ENCODE measurements at regions not wholly inside any gene's neighbourhood (a gene's known extent, or its start where the extent isn't known, plus 50 kb on each side); places are given as distances from the start of the nearest gene placed in this dataset.
A peak's percentile ranks its signal among the peaks of the same experiment; 100 is the strongest.

- TF ChIP-seq ZNF331 (CRISPR knock-in tag; IDR thresholded peaks at IDR 0.05) (0 out of 2 replicates have a peak, but pooled peaks have one; percentile 11), EP300 (IDR thresholded peaks at IDR 0.05; ENCODE audit: low read depth in 2 of 2, low read length in 2 of 2) (peak in 1 of 2 experiments; percentile 20; a peak in 1 of 4 replicates), EP300 (CRISPR knock-in tag; IDR thresholded peaks at IDR 0.05; ENCODE audit: borderline replicate concordance) (no peak), SIX1 (CRISPR knock-in tag; IDR thresholded peaks at IDR 0.05; ENCODE audit: borderline replicate concordance) (peak; percentile 36; the same call in 1 of the 2 replicates), ZNF431 (CRISPR knock-in tag; IDR thresholded peaks at IDR 0.05; ENCODE audit: borderline replicate concordance, low read depth) (no peak), NCOA2 (CRISPR knock-in tag; IDR thresholded peaks at IDR 0.05) (peak; percentile 28; the same call in 1 of the 2 replicates), KDM1A (CRISPR knock-in tag; IDR thresholded peaks at IDR 0.05) (peak; percentile 69; the same call in 1 of the 2 replicates), TCF7 (IDR thresholded peaks at IDR 0.05; ENCODE audit: low read depth) (peak; percentile 65), ZNF841 (CRISPR knock-in tag; IDR thresholded peaks at IDR 0.05; ENCODE audit: borderline replicate concordance) (no peak)
Measured at GRCh38 chr6:138564170-138564721, 65.0 kb upstream of the NHSL1 start (continued).

GRCh38 chr6:138567052-138567451, 67.8 kb upstream of the NHSL1 start:
- Histone ChIP-seq H3K36me3 (replicated peaks in 1 of 2; ENCODE audit: control insufficient read depth in 1 of 2, insufficient read depth in 2 of 2, low read length in 2 of 2) (no peaks in the 10 kb centered on the region), H3K27ac (ENCODE audit: extremely low read length, insufficient read depth, low read length) (no peak overlapping the region), H3K4me2 (ENCODE audit: low read depth, low read length) (peak overlapping the region; percentile 86), H3K9ac (ENCODE audit: insufficient read depth, low read depth, low read length) (no peak overlapping the region), H3K4me3 (replicated peaks in 1 of 3; ENCODE audit: insufficient read depth in 1 of 3, low read depth in 2 of 3, low read length in 3 of 3) (no peak overlapping the region), H3K9me3 (ENCODE audit: low read length) (no peaks in the 10 kb centered on the region), H3K79me2 (ENCODE audit: insufficient read depth, low read length) (peaks cover 96% of the 10 kb centered on the region), H4K20me1 (ENCODE audit: insufficient read depth, low read length) (no peaks in the 10 kb centered on the region), H3K4me1 (ENCODE audit: insufficient read depth, low read length) (peaks cover 73% of the 10 kb centered on the region), H2AFZ (ENCODE audit: low read length) (no peak overlapping the region), H3K27me3 (ENCODE audit: control insufficient read depth in 1 of 2, insufficient read depth in 2 of 2, low read length in 2 of 2) (no peaks in the 10 kb centered on the region; a peak in 2 of 5 replicates)
- TF ChIP-seq TEAD3 (CRISPR knock-in tag; optimal IDR thresholded peaks at IDR 0.05; ENCODE audit: borderline replicate concordance) (peak; percentile 27), ZMYM3 (CRISPR knock-in tag; IDR thresholded peaks at IDR 0.05) (peak; percentile 68; the same call in 1 of the 2 replicates), MLX (CRISPR knock-in tag; IDR thresholded peaks at IDR 0.05) (no peak), ZMYM2 (CRISPR knock-in tag; IDR thresholded peaks at IDR 0.05) (peak; percentile 48; the same call in 1 of the 2 replicates), POGZ (CRISPR knock-in tag; IDR thresholded peaks at IDR 0.05) (0 out of 2 replicates have a peak, but pooled peaks have one; percentile 38), POLR2G (IDR thresholded peaks at IDR 0.05; ENCODE audit: low read depth, low read length) (0 out of 2 replicates have a peak, but pooled peaks have one; percentile 16), IKZF4 (CRISPR knock-in tag; IDR thresholded peaks at IDR 0.05; ENCODE audit: borderline replicate concordance, low read depth, not compliant biosample characterization) (no peak), ZNF280D (CRISPR knock-in tag; IDR thresholded peaks at IDR 0.05) (0 out of 2 replicates have a peak, but pooled peaks have one; percentile 33), ZNF770 (CRISPR knock-in tag; IDR thresholded peaks at IDR 0.05) (peak; percentile 97), RBFOX2 (IDR thresholded peaks at IDR 0.05; ENCODE audit: low read depth, low read length) (0 out of 2 replicates have a peak, but pooled peaks have one; percentile 6)
- POLR2A ChIA-PET = interaction anchor here (6.9 kb wide), 1 partner anchor 16 kb away, joined by 54 read pairs; no protein-coding TSS in a partner anchor
- FAIRE-seq = no peak
- DNase-seq (ENCODE audit: low spot score) = no peak
- CTCF ChIA-PET (ENCODE audit: low intra/inter-chr PET ratio, low total read pairs) = no interaction called here
- ATAC-seq = no peak
- intact Hi-C loops (cut with micrococcal nuclease; ENCODE audit: unreplicated experiment) = no loop called here
- in situ Hi-C loops (cut with HindIII; ENCODE audit: extremely low pct_ligation_motif_present, low pct_unique_long_range_greater_than_20kb) = no loop called here
- 94% methylated on average over 9 of the region's 9 CpGs for WGBS (ENCODE audit: low lambda C conversion rate)
- no TSS peak for BruUV-seq (replicated peaks)
